ENCODE measurements at regions not wholly inside any gene's neighbourhood (a gene's known extent, or its start where the extent isn't known, plus 50 kb on each side); places are given as distances from the start of the nearest gene placed in this dataset.

DNA sequence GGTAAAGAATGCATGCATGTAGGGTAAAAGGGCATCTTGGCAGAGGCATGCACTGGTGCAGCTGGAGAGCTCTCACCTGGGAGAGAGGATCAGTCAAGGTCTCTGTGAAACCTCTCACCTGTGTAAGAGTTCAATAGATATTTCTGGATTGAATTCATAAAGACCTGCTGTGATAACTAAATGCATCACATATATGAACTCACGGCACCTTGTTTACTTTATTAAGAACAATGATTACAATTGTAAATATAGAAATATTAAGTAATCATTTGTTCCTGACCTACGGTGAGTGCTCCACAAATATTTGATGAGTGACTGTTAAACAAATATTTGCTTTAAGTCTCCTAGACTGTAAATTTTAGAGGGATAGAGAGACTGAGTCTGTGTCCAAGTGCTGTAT is 85.9 kb upstream of the PAQR3 start:
- Histone ChIP-seq H3K4me1 (ENCODE audit: control insufficient read depth in 5 of 5, insufficient read depth in 5 of 5, low read length in 5 of 5) (peaks cover 0 to 2% (median 0%) of the 10 kb centered on the region in 5 donors), H3K4me3 (no peak overlapping the region), H3K27ac (ENCODE audit: low read depth in 1 of 2, low read length in 1 of 2) (no peak overlapping the region), H3K9ac (ENCODE audit: insufficient read depth in 1 of 2, low read length in 2 of 2) (no peak overlapping the region), H3K27me3 (ENCODE audit: control insufficient read depth in 3 of 3, insufficient read depth in 3 of 3, low read length in 2 of 3) (peaks cover 0 to 3% (median 0%) of the 10 kb centered on the region in 3 donors), H3K36me3 (ENCODE audit: control insufficient read depth in 4 of 4, insufficient read depth in 4 of 4, low read length in 4 of 4) (no peaks in the 10 kb centered on the region), H3K9me3 (ENCODE audit: control insufficient read depth in 4 of 4, insufficient read depth in 3 of 4, low read length in 3 of 4) (no peaks in the 10 kb centered on the region)
- DNase-seq (no peak), ATAC-seq (ENCODE audit: insufficient read depth, low FRiP score) (no peak)
- TF ChIP-seq, protein P1, sequence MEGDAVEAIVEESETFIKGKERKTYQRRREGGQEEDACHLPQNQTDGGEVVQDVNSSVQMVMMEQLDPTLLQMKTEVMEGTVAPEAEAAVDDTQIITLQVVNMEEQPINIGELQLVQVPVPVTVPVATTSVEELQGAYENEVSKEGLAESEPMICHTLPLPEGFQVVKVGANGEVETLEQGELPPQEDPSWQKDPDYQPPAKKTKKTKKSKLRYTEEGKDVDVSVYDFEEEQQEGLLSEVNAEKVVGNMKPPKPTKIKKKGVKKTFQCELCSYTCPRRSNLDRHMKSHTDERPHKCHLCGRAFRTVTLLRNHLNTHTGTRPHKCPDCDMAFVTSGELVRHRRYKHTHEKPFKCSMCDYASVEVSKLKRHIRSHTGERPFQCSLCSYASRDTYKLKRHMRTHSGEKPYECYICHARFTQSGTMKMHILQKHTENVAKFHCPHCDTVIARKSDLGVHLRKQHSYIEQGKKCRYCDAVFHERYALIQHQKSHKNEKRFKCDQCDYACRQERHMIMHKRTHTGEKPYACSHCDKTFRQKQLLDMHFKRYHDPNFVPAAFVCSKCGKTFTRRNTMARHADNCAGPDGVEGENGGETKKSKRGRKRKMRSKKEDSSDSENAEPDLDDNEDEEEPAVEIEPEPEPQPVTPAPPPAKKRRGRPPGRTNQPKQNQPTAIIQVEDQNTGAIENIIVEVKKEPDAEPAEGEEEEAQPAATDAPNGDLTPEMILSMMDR (IDR thresholded peaks at IDR 0.05; ENCODE audit: control extremely low read depth, extremely low read depth): no peak
- 19 to 23% methylated on average over 2 of the region's 2 CpGs for WGBS, 2 donors

DNA sequence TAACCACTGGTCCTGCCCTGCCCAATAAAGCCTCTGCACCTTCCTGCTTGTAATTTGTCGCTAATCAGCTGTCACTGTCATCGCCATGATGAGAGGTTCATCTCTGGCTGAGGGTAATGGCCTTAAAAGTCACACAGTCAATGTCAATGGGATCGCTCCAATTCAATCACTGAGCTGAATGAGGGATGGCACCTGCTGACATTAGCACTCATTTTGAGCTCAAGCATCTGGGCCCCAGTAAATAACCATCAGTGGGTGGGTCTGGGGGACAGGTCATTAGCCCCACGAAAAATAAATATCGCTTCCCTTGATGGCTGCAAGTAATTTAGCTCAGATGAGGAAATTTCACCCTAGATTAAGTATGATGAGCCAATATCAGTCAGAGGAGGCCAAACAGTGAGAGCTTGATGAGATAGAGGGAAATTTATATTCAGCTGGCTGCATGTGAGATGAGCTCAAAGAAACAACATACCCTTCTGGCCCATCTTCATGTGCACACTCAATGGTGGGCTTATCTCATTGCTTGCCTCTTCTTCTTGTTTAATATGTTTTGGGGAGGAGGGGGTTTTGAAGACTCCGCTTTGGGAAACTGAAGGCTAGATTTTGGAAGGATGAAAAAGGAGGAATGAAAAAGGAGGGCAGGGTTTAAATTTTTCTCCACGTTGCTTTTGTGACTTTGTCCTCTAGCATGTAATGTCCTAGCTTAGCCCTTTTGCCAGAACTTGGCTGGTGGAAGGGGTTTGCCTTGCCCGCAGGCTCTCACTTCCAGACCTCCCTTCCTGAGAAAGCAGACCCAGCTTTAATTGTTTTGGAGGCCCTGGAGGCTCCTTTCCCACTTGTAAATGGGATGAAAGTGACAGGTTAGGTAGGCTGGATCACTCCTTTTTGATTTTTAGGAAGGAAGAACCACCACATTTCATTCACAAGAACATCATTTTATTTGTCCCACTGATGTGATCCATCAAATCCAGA is 84.8 kb upstream of the PAQR3 start:
- Histone ChIP-seq H3K27ac (ENCODE audit: low read depth in 1 of 2, low read length in 1 of 2) (no peak overlapping the region), H3K9ac (ENCODE audit: insufficient read depth in 1 of 2, low read length in 2 of 2) (no peak overlapping the region), H3K9me3 (ENCODE audit: control insufficient read depth in 4 of 4, insufficient read depth in 3 of 4, low read length in 3 of 4) (no peaks in the 10 kb centered on the region), H3K27me3 (ENCODE audit: control insufficient read depth in 3 of 3, insufficient read depth in 3 of 3, low read length in 2 of 3) (peaks cover 0 to 3% (median 0%) of the 10 kb centered on the region in 3 donors), H3K4me3 (no peak overlapping the region), H3K36me3 (ENCODE audit: control insufficient read depth in 4 of 4, insufficient read depth in 4 of 4, low read length in 4 of 4) (no peaks in the 10 kb centered on the region), H3K4me1 (ENCODE audit: control insufficient read depth in 5 of 5, insufficient read depth in 5 of 5, low read length in 5 of 5) (peaks cover 0 to 2% (median 0%) of the 10 kb centered on the region in 5 donors)
- ATAC-seq (ENCODE audit: insufficient read depth, low FRiP score) (no peak), DNase-seq (no peak)
- 89 to 92% methylated on average over 8 of the region's 8 CpGs for WGBS, 2 donors
- TF ChIP-seq, protein P1 (IDR thresholded peaks at IDR 0.05; ENCODE audit: control extremely low read depth, extremely low read depth): no peak

DNA sequence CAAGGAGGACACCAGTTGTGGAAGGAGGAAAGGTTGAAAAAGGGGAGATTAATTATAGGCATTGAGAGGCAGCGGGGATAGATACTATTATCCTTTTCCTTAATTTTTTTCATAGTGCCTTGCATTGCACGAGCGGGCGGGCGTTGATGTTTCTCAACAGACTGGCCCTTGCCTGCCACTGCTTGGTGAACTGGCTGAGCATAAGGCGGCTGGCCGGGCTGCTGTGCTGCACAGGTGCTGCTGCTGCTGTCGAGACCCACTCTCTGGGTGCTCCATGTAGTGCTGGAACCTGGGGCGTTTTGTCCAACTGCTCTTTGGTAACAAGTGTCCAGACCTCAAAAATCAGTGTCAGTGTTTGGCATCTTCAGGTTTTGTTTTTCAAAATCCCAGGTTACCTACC is 83.3 kb upstream of the PAQR3 start:
- WGBS, 2 donors: 91 to 93% methylated on average over 9 of the region's 9 CpGs
- Histone ChIP-seq H3K9me3 (ENCODE audit: control insufficient read depth in 4 of 4, insufficient read depth in 3 of 4, low read length in 3 of 4) (no peaks in the 10 kb centered on the region), H3K9ac (ENCODE audit: insufficient read depth in 1 of 2, low read length in 2 of 2) (no peak overlapping the region), H3K36me3 (ENCODE audit: control insufficient read depth in 4 of 4, insufficient read depth in 4 of 4, low read length in 4 of 4) (no peaks in the 10 kb centered on the region), H3K4me3 (no peak overlapping the region), H3K4me1 (ENCODE audit: control insufficient read depth in 5 of 5, insufficient read depth in 5 of 5, low read length in 5 of 5) (peaks cover 0 to 2% (median 0%) of the 10 kb centered on the region in 5 donors), H3K27ac (ENCODE audit: low read depth in 1 of 2, low read length in 1 of 2) (no peak overlapping the region), H3K27me3 (ENCODE audit: control insufficient read depth in 3 of 3, insufficient read depth in 3 of 3, low read length in 2 of 3) (peaks cover 0 to 3% (median 0%) of the 10 kb centered on the region in 3 donors)
- no peak for ATAC-seq (ENCODE audit: insufficient read depth, low FRiP score)
- TF ChIP-seq, protein P1 (IDR thresholded peaks at IDR 0.05; ENCODE audit: control extremely low read depth, extremely low read depth): no peak
- no peak for DNase-seq

Measured in lung (tissue), 11 donors.